ENCODE measurements at regions not wholly inside any gene's neighbourhood (a gene's known extent, or its start where the extent isn't known, plus 50 kb on each side); places are given as distances from the start of the nearest gene placed in this dataset.
"Not testable (repeated sequence)": the region's sequence is repeated elsewhere in the genome, so short reads cannot be mapped to it uniquely, and the experiment has no call there.

DNA sequence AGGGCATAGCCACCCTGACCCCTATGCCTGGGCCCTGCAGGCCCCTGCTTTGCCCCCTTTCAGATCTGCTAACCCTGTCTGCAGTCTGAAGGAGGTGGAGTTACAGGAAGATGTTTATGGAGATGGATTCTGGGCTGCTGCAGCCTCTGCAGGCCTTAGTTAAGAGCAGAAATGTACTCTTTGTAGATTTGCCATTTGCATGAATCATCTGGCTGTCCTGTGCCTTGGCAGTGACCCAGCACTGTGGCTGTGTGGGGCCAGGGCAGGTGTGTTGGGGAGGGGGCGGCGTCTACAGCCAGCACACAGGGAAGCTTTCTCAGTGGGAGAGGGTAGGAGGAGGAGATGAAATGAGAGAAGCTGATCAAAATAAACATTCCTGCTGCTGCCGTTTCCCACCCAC, 867.3 kb downstream of the PLA2G4A start:
- no peak for TF ChIP-seq ZFX (IDR thresholded peaks at IDR 0.05; ENCODE audit: borderline replicate concordance)
- TF ChIP-seq, protein P1, sequence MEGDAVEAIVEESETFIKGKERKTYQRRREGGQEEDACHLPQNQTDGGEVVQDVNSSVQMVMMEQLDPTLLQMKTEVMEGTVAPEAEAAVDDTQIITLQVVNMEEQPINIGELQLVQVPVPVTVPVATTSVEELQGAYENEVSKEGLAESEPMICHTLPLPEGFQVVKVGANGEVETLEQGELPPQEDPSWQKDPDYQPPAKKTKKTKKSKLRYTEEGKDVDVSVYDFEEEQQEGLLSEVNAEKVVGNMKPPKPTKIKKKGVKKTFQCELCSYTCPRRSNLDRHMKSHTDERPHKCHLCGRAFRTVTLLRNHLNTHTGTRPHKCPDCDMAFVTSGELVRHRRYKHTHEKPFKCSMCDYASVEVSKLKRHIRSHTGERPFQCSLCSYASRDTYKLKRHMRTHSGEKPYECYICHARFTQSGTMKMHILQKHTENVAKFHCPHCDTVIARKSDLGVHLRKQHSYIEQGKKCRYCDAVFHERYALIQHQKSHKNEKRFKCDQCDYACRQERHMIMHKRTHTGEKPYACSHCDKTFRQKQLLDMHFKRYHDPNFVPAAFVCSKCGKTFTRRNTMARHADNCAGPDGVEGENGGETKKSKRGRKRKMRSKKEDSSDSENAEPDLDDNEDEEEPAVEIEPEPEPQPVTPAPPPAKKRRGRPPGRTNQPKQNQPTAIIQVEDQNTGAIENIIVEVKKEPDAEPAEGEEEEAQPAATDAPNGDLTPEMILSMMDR (IDR thresholded peaks at IDR 0.05) = no peak
- H3K27ac ChIP-seq = no peak overlapping the region

DNA sequence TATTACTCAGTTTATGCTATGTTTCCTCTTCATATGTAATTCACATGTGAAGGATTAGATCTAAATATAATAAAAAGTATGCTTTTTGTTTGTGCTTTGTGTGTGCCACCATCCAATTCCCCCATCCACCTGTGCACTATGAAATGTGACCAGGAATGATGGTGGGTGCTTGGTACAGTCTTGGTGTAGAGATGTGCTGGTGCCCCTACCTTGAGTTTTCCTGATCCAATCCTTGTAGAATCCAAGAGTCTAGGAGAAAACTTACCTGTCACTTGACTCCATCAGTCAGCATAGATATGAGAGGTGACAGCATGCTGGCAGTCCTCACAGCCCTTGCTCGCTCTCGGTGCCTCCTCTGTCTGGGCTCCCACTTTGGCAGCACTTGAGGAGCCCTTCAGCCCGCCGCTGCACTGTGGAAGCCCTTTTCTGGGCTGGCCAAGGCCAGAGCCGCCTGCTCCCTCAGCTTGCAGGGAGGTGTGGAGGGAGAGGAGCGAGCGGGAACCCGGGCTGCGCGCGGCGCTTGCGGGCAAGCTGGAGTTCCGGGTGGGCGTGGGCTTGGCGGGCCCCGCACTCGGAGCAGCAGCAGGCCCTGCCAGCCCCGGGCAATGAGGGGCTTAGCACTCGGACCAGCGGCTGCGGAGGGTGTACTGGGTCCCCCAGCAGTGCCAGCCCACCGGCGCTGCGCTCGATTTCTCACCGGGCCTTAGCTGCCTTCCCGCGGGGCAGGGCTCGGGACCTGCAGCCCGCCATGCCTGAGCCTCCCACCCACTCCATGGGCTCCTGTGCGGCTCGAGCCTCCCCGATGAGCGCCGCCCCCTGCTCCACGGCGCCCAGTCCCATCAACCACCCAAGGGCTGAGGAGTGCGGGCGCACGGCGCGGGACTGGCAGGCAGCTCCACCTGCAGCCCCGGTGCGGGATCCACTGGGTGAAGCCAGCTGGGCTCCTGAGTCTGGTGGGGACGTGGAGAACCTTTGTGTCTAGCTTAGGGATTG, 874.7 kb downstream of the PLA2G4A start:
- not testable (repeated sequence) for H3K27ac ChIP-seq

DNA sequence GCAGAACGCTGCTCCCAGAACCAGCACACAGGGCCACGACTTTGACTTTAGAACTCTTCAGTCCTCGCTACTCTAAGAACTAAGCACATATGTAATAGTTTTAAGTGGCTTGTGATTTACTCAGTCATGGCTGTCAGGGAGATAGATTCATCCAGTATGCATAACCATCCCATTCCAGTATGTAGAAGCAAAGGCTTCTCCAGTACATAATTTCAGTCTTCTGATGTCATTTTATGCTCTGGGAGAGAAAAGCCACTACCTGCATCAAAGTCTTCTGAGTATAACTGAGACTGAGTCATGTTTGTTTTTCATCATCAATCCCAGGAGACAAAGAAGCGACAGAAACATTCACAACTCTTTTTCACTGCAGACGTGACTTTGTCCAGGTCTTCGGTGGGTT, 885.7 kb downstream of the PLA2G4A start:
- TF ChIP-seq, protein P1 (IDR thresholded peaks at IDR 0.05) = no peak
- no peak for TF ChIP-seq ZFX (IDR thresholded peaks at IDR 0.05; ENCODE audit: borderline replicate concordance)
- no peak overlapping the region for H3K27ac ChIP-seq

DNA sequence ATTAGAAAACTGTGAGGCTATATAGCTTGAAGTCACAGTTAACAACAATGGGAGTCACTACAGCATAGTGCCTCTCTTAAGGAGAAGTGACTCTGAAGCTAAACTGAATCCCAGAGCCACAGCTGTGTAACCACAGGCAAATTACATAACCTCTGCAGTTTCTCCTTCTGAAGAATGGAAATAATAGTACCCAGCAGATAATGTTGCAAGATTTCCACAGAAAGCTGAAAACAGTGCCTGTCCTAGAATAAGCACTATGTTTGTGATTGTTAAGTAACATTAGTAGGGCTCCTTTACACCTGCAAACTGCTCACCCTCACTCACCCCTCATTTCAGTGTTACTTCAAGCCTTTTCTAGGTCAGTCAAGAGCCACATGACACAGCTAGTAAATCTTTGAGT, 886.7 kb downstream of the PLA2G4A start:
- H3K27ac ChIP-seq = no peak overlapping the region
- TF ChIP-seq ZFX (IDR thresholded peaks at IDR 0.05; ENCODE audit: borderline replicate concordance) = no peak
- TF ChIP-seq, protein P1 (IDR thresholded peaks at IDR 0.05) = no peak

DNA sequence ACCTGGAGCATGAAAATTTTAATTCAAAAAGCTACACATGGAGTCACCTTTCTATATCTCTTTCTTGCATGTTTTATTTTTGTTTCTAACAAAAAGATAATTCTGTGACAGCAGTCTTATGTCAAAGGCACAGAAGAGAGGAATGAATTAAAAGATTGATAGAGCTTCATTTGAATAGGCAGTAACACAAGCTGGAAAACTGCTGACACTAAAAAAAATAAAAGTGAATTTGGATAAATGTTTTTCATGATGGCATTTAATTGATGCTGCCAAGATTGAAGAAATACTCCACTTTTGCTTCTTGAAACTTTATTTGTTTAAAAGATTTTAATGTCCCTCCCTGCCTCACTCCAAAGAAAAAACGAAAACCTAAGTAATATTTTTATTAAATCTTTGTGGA, 887.4 kb downstream of the PLA2G4A start:
- H3K27ac ChIP-seq = no peak overlapping the region
- TF ChIP-seq ZFX (IDR thresholded peaks at IDR 0.05; ENCODE audit: borderline replicate concordance) = no peak
- TF ChIP-seq, protein P1 (IDR thresholded peaks at IDR 0.05) = no peak

DNA sequence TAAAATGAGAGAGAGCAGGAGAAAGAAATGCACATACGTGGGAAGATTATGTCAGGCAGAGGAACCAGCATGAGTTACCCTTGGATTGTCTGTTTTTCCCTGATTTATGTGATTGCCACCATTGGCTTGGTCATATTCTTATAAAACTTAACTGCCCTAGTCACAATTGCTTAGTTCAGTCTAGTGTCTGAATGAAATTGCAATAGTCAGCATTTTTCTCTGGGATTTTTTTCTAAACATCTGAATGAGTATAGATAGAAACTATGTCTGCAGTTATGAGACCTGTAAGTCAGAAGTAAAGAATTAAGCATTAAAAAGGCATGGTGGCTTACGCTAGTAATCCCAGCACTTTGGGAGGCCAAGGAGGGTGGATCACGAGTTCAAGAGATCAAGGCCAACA, 889.8 kb downstream of the PLA2G4A start:
- TF ChIP-seq ZFX (IDR thresholded peaks at IDR 0.05; ENCODE audit: borderline replicate concordance) = no peak
- TF ChIP-seq, protein P1 (IDR thresholded peaks at IDR 0.05) = no peak

DNA sequence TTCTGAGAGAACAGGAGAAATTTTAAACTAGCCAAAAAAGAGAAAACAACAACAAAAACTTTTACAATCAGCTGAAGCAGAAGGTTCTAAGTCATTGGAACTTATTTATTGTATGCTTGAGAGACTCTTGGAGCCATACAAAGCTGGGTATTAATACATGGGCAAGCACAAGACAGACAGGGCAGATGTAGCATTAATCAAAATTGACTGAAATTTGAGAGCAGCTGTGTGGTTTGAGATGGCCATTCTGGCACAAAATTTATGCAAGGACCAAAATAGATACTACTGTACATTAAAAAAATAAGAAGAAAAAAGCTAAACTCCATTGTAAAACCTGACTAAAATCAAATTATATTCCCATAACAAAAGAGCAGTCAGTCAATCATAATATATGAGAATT, 892.5 kb downstream of the PLA2G4A start:
- TF ChIP-seq ZFX (IDR thresholded peaks at IDR 0.05; ENCODE audit: borderline replicate concordance) = no peak
- TF ChIP-seq, protein P1 (IDR thresholded peaks at IDR 0.05) = no peak
- no peak overlapping the region for H3K27ac ChIP-seq

More for the DNA sequence above, 889.8 kb downstream of the PLA2G4A start:
- no peak overlapping the region for H3K27ac ChIP-seq

Measured in 22Rv1 (cell line).